Esophagus squamous epithelium (tissue), 5 donors: ENCODE measurements at regions not wholly inside any gene's neighbourhood (a gene's known extent, or its start where the extent isn't known, plus 50 kb on each side); places are given as distances from the start of the nearest gene placed in this dataset.

ENCODE experiments used
- DNase-seq: peaks from one replicate; lab custom pipeline; 2025; lab: John Stamatoyannopoulos, UW
- H3K27ac ChIP-seq, 4 donors: fragments of 200-600 bp; sonication (generic); one replicate each; pipeline ENCODE4 v1.5.1; 2016 to 2019; ENCODE audit warnings: mild to moderate bottlenecking in 1 of 4
- H3K27me3 ChIP-seq, 4 donors: fragments of 200-600 bp; sonication (generic); 1 replicate in 3 of 4; 2 replicates in 1 of 4; pipeline versions ENCODE4 v1.5.1 to v1.6.0; 2017 to 2021; ENCODE audit warnings: antibody characterized with exemption in 1 of 4
- H3K36me3 ChIP-seq, 3 donors: fragments of 200-600 bp; sonication (generic); one replicate each; pipeline ENCODE4 v1.5.1; 2016 to 2019
- H3K4me1 ChIP-seq, 3 donors: fragments of 200-600 bp; sonication (generic); one replicate each; pipeline ENCODE4 v1.5.1; 2017 to 2019
- H3K4me3 ChIP-seq, 4 donors: fragments of 200-600 bp; sonication (generic); 1 replicate in 3 of 4; 2 replicates in 1 of 4; pipeline ENCODE4 v1.5.1; 2016 to 2019; ENCODE audit warnings: mild to moderate bottlenecking in 2 of 4, moderate library complexity in 1 of 4
- H3K9me3 ChIP-seq, 3 donors: fragments of 200-600 bp; sonication (generic); one replicate each; pipeline ENCODE4 v1.5.1; 2016 to 2019
- POLR2A ChIP-seq, 4 donors: fragments of 450-650 bp; IDR thresholded peaks; one replicate each; pipeline ENCODE4 v1.6.1; 2017; ENCODE audit warnings: antibody characterized with exemption in 4 of 4, mild to moderate bottlenecking in 4 of 4, moderate library complexity in 3 of 4
- WGBS, 2 donors: methylation state at CpG; one replicate each; pipeline ENCODE4 v1.1.5; 2018; 5-methylcytosine and 5-hydroxymethylcytosine counted together
- intact Hi-C: fragments of 100-400 bp; cut with DNase I; formaldehyde crosslinking; loops from one replicate; pipeline ENCODE4 v1.15.0; 2022
- TF ChIP-seq, protein P1 (sequence below), 6 experiments: fragments of 450-650 bp in 4 of 6; fragments of 200-600 bp in 2 of 6; sonication (generic) in 2 of 6; IDR thresholded peaks; one replicate each; pipeline ENCODE4 v1.5.1; 2016 to 2019; ENCODE audit warnings: antibody characterized with exemption in 6 of 6, mild to moderate bottlenecking in 4 of 6, moderate library complexity in 4 of 6
- donor health status: DM: yes; HTN: yes; CAD: no.

DNA sequence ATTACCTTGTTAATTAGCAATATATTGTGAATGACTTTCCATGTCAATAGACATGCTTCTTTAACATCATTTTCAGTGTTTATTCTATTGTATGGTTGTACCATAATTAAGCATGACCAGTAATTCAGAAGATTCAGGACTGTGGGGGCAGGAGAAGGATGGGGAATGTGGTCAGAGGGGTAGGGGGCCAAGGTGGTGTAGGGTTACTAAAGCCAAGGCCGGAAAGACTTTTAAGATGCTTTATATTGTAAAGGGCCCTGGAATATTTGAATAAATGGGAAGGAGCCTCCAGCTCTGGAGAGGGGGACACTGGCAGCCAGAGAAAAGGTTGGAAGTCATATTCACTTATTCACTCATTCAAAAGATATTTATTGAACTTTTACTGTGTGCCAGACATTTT lies 115.7 kb downstream of the FGF18 start:
- Histone ChIP-seq H3K4me3 (no peak overlapping the region), H3K27me3 (peaks cover 0 to 8% (median 0%) of the 10 kb centered on the region in 4 donors), H3K36me3 (no peaks in the 10 kb centered on the region), H3K27ac (no peak overlapping the region), H3K9me3 (no peaks in the 10 kb centered on the region), H3K4me1 (no peaks in the 10 kb centered on the region)
- 82 to 87% methylated on average over 1 of the region's 1 CpG for WGBS, 2 donors
- DNase-seq = no peak
- intact Hi-C loops = no loop called here
- no peak for TF ChIP-seq POLR2A (IDR thresholded peaks at IDR 0.05)
- TF ChIP-seq, protein P1, sequence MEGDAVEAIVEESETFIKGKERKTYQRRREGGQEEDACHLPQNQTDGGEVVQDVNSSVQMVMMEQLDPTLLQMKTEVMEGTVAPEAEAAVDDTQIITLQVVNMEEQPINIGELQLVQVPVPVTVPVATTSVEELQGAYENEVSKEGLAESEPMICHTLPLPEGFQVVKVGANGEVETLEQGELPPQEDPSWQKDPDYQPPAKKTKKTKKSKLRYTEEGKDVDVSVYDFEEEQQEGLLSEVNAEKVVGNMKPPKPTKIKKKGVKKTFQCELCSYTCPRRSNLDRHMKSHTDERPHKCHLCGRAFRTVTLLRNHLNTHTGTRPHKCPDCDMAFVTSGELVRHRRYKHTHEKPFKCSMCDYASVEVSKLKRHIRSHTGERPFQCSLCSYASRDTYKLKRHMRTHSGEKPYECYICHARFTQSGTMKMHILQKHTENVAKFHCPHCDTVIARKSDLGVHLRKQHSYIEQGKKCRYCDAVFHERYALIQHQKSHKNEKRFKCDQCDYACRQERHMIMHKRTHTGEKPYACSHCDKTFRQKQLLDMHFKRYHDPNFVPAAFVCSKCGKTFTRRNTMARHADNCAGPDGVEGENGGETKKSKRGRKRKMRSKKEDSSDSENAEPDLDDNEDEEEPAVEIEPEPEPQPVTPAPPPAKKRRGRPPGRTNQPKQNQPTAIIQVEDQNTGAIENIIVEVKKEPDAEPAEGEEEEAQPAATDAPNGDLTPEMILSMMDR (IDR thresholded peaks at IDR 0.05) = no peak

DNA sequence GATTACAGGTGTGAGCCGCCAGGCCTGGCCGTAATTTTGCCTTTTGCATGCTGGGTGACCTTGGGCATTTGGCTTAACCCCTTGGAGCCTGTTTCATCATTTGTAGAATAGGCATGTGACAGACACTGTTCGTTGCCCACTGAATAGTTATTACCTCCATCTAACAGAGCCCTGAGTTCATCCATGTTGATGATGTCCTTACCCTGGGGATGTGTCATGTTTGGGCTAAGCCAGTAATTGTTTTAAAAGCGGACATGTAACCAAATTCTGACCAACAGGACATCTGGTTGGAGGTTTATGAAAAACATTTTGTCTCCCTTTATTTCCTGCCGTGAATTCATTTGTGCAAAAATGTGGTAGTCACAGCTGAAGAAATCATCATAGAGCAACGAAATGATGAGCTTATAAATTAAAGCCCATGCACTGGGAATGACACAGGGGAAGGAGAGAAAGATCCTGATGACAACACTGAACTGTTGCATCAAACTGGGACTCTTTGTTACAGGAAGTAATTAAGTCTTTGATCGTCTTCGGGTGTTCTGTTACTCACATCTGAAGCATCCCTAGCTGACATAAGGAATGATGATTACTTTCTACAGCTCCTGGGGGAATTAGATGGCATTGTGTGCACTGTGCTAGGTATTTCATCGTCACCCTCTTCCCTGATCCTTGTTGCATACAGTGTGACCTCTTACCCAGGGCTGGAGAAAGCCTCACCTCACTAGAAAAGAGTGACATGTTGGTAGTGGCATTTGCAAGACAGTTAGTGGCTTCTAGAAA lies 117.8 kb downstream of the FGF18 start:
- TF ChIP-seq, protein P1 (IDR thresholded peaks at IDR 0.05) = no peak
- no peak for TF ChIP-seq POLR2A (IDR thresholded peaks at IDR 0.05)
- DNase-seq = no peak
- H3K27me3 ChIP-seq = peaks cover 0 to 15% (median 0%) of the 10 kb centered on the region in 4 donors
- H3K36me3 ChIP-seq = no peaks in the 10 kb centered on the region
- no peaks in the 10 kb centered on the region for H3K4me1 ChIP-seq
- WGBS, 2 donors = 61 to 64% methylated on average over 9 of the region's 9 CpGs
- no peak overlapping the region for H3K27ac ChIP-seq
- intact Hi-C loops = no loop called here
- H3K4me3 ChIP-seq = no peak overlapping the region
- no peaks in the 10 kb centered on the region for H3K9me3 ChIP-seq

DNA sequence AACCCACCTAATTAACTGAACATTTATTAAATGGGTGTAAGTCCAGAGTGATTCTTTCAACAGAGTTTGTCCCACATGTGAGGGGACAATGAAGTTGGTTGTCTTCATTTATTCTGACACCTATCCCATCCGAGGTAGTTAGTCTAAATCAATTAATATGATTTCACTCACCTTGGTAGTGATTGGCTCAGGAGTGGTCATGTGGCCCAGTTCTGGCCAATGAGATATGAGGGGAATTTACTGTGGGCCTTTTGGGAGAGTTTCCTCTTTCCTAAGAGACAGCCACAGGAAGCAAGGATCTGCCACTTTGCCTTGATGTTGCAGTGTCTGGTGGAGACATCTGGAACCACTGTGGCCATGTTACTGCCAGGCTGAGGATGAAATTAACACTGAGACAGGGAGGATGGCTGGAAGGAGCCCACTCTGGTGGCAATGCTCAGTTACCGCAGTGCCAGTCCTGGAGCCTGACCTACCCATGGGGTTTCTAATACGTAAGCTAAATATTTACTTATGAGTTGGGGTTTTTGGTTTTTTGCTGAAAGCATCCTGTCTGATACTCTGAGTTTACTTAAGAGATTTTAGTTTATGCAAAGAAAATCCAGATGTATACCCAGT lies 118.6 kb downstream of the FGF18 start:
- no peak for DNase-seq
- Histone ChIP-seq H3K4me3 (no peak overlapping the region), H3K27ac (no peak overlapping the region), H3K4me1 (no peaks in the 10 kb centered on the region), H3K36me3 (no peaks in the 10 kb centered on the region), H3K27me3 (peaks cover 0 to 15% (median 0%) of the 10 kb centered on the region in 4 donors), H3K9me3 (no peaks in the 10 kb centered on the region)
- TF ChIP-seq, protein P1 (IDR thresholded peaks at IDR 0.05) = no peak
- no peak for TF ChIP-seq POLR2A (IDR thresholded peaks at IDR 0.05)
- intact Hi-C loops = no loop called here
- 71 to 78% methylated on average over 3 of the region's 3 CpGs for WGBS, 2 donors

GRCh38 chr5:171538681-171539080 lies 119.2 kb downstream of the FGF18 start:
- TF ChIP-seq POLR2A (IDR thresholded peaks at IDR 0.05) = no peak
- TF ChIP-seq, protein P1 (IDR thresholded peaks at IDR 0.05) = no peak
- Histone ChIP-seq H3K4me3 (no peak overlapping the region), H3K27me3 (peaks cover 0 to 15% (median 0%) of the 10 kb centered on the region in 4 donors), H3K4me1 (no peaks in the 10 kb centered on the region), H3K36me3 (no peaks in the 10 kb centered on the region), H3K27ac (no peak overlapping the region), H3K9me3 (no peaks in the 10 kb centered on the region)
- intact Hi-C loops = no loop called here
- no peak for DNase-seq
- 59 to 77% methylated on average over 4 of the region's 4 CpGs for WGBS, 2 donors

DNA sequence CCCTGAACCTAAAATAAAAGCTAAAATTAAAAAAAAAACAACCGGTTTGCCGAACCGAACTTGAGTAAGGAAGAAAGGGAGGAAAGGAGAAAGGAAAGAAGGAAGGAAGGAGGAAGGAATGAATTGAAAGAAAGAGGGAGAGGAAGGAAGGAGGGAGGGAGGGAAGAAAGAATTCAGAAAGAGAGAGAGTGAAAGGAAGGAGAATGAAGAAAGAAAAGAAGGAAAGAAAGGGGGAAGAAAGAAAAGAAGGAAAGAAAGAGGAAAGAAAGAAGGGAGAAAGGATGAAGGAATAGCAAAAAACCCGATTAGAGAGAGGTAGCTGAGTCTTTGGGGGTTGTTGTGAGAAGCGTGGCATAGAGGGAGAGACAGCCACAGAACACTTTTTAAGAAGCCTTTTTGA lies 121.4 kb downstream of the FGF18 start:
- TF ChIP-seq, protein P1 (IDR thresholded peaks at IDR 0.05) = no peak
- no peak for TF ChIP-seq POLR2A (IDR thresholded peaks at IDR 0.05)
- Histone ChIP-seq H3K9me3 (no peaks in the 10 kb centered on the region), H3K27ac (no peak overlapping the region), H3K4me3 (no peak overlapping the region), H3K36me3 (no peaks in the 10 kb centered on the region), H3K4me1 (no peaks in the 10 kb centered on the region), H3K27me3 (peaks cover 0 to 15% (median 0%) of the 10 kb centered on the region in 4 donors)
- no peak for DNase-seq
- WGBS, 2 donors = 77 to 89% methylated on average over 5 of the region's 5 CpGs
- intact Hi-C loops = no loop called here
